Putamen (tissue), 1 donor: ENCODE measurements at regions not wholly inside any gene's neighbourhood (a gene's known extent, or its start where the extent isn't known, plus 50 kb on each side); places are given as distances from the start of the nearest gene placed in this dataset.
"Not testable (repeated sequence)": the region's sequence is repeated elsewhere in the genome, so short reads cannot be mapped to it uniquely, and the experiment has no call there.

ENCODE experiments used
- DNase-seq: peaks from one replicate; pipeline ENCODE4 v3.0.0-alpha.2; 2016; ENCODE audit warnings: low spot score

DNA sequence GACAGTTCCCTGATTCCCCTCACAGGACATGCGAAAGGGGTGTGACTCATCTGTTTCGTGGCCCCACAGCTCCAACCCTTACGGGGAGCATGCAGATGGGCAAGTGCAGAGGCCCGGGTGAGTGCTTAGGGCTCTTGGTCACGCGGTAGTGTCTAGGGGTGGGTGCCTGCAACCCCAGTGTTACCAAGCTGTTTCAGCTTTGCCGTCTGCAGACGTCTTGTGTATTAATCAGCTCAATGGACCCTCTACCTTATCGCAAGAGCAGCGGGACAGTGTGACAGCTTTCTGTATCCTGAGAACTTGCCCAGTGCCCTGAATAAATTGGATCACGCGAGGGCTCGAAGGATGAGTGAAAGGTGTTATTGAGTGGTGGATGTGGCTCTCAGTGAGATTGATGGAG, 816.4 kb upstream of the ANO3 start:
- DNase-seq: no peak

DNA sequence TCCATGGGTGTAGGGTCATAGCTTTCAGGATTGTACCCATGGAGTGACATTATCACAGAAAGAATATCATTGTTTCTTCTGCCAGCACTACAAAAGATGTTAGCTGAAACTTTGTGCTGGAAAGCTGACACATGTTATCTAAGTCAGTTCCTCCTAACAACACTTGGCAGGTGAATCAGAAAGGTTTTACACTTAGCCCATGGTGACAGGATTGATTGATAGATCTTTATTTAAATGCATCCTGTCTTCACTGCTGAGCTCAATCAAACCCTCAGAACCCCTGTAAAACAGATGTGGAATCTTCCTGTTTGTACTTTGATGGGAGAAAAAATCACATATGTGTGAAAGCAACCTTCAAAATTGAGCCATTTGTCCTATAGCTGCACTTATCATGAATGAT, 811.5 kb upstream of the ANO3 start:
- no peak for DNase-seq

- DNase-seq: no peak
Measured at GRCh38 chr11:25527841-25528240, 804.1 kb upstream of the ANO3 start.

- no peak for DNase-seq
Measured at GRCh38 chr11:25529572-25529971, 802.4 kb upstream of the ANO3 start.

DNA sequence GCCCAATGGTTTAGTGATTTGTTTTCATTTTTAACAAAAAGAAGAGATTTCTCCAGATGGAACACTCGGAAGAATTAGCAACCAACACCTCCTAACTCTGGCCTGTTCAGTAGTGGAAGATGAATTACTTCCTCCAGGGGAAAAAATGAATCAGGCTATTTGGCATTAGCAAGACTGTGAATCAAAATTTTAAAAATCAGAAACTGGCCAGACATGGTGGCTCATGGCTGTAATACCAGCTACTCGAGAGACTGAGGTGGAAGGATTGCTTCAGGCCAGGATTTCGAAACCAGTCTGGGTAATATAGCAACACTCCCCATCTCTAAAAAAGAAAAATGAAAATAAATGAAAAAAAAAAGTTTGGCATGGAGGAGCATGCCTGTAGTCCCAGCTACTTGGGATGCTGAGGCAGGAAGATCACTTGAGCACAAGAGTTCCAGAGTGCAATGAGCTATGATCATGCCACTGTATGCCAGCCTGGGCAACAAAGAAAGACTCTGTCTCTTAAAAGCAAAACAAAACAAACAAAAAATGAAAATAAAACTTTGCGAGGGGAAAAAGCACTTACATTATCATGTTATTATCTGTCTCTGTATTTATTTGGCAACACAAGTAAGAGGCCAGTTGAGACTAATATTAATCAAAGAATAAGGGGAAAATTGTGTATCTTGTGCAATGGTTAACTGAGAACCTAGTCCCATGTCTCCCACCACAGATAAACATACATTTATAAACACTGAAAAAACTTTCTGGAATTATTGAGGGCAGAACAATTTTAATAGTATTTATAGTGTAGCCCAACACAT, 796.3 kb upstream of the ANO3 start:
- DNase-seq: no peak

DNA sequence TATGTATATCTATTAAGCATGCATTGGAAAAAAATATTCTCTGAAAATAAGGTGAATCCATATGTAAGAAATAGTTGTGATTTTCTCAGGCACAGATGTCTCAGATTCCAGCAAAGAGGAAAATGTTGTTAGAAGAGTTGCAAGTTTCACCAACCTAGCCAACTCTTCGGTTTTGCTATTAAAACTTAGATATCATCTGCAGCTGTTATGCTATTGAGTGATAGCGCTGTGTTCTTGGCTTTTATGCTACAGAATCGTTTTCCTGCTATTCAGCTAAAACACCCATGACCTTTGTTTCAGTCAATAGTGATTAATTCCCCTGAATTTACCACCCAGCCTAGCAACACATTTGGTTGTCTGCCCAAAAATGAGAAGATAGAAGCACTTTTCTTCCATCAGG, 795.6 kb upstream of the ANO3 start:
- DNase-seq: no peak

DNA sequence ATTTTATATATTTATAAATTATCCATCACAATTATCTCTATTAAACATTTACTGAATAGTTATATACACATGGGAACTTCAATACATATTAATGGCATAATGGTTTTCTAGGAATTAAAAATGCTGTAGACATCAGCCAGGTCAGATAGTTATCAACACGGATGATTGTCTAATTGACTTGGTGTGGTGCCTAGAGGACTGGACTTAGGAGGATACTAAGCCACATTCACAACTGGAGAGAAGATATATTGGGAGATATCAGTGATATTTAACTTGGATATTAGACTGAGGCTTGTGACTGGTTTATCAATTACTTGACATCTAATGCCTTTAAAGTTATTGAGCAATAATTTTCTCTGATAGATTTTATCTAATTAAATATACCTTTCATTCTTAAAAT, 794.5 kb upstream of the ANO3 start:
- DNase-seq: no peak

GRCh38 chr11:25547292-25547691, 784.6 kb upstream of the ANO3 start:
- DNase-seq: no peak

DNA sequence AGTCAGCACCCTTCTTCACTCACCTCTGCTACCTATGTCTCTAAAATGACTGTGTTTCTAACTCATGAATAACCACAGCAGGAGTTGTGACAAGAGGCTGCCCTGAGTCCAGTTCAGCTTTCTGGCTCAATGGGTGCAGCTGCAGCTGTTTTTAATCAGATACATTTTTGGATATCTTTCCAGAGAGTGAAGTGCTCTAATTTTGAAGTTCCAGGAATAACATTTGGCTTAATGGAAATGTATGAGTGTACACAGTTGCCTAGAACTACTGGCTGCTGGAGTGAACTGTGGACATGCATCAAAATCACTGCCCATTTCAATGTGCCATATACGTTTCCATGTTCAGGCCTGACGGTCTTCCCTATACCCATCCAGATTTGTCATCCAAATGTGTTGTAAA, 769.5 kb upstream of the ANO3 start:
- no peak for DNase-seq

DNA sequence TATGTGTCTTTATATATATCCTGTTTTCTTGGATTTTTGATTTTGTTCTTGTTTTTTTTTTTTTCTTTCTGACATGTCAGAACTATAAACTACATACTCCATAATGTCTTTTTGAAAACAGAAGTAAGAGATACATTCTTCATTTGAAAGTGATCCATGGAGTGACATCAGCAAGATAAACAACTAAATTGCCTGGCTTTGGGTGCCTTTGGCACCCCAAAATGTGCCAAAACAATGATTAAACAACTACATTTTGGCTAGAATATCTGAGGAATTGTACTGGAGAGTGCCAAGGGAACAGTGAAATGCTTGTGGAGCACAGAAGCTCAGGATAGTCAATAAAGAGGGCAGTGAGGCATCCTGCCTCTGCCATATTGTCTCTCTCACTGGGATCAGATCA, 766.1 kb upstream of the ANO3 start:
- no peak for DNase-seq

DNA sequence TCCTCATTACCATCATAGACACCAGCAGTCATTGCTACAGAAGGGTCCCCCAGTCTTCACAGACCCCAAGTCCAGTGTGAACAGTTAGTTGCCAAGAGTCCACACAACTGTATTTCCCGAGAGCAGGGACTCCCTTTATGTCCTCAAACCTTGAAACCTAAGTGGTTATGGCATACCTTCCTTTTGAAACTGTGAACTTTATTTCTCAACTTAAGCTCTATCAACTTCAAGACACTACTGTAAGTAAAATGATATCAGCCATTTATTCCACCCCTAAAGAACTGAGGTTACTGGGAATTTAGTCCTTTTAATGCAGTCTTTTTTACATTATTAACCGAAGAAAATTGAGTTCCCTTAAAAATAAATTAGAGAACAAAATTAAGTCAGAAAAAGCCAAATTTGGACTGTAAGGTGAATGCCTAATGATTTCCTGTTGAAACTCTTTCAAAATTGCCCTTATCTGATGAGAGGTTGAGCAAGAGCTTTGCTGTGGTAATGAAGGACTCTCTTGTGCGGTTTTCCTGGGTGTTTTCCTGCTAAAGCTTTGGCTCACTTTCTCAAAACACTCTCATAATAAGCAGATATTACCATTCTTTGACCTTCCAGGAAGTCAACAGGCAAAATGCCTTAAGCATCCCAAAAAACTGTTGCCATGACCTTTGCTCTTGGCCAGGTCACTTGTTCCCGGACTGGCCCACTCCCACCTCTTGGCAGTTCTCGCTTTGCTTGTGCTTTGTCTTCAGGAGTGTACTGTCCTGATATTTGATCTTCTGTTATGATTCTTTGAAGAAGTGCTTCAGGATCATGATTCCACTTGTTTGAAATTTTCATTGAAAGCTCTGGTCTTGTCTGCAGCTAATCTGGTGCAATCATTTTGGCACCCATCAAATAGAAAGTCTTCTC, 765.4 kb upstream of the ANO3 start:
- DNase-seq: no peak

- no peak for DNase-seq
Measured at GRCh38 chr11:25576320-25576719, 755.6 kb upstream of the ANO3 start.

DNA sequence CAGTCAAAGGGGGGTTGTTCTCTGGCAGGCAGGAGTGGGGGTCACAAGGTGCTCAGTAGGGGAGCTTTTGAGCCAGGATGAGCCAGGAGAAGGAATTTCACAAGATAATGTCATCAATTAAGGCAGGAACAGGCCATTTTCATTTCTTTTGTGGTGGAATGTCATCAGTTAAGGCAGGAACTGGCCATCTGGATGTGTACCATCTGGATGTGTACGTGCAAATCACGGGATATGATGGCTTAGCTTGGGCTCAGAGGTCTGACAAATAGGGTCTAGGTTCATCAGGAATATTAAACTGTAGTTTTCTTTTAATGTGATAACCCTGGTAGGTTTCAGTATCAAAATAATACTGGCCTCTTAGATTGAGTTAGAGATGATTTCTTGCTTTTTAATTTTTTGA, 752.4 kb upstream of the ANO3 start:
- DNase-seq: not testable (repeated sequence)

- DNase-seq: no peak
Measured at GRCh38 chr11:25583596-25583995, 748.3 kb upstream of the ANO3 start.

DNA sequence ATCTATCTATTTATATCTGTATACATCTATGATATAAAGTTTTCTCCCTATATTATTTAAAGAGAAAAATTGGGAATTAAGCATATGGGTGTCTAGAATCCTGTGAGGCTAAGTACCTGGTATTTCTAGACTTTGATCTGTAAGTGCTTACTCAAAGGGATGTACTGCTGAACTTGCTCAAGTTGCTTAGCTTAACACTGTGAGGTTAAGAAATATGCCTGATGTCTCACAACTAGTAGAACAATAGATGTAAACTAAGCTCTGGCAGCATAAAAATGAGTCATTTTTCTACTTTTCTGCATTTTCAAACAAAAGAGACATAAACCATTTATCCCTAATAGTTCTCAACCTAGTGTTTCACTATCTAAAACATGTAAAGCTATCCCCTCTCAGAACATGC, 744.4 kb upstream of the ANO3 start:
- no peak for DNase-seq

DNA sequence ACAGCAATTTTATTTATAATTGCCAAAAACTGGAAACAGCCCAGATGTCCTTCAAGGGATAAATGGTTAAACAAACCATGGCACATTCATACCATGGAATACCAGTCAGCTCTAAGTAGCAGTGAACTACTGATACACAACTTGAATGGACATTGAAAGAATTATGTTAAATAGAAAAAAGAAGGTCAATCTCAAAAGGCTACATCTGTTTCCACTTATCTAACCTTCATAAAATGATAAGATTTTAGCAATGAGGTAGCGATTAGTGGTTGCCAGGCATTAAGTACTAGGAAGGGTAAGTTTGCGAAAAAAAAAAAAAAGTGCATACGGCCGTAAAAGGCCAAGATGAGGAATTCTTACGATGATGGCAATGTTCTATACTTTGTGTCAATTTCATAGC, 738.7 kb upstream of the ANO3 start:
- no peak for DNase-seq

- no peak for DNase-seq
Measured at GRCh38 chr11:25596701-25597100, 735.2 kb upstream of the ANO3 start.

DNA sequence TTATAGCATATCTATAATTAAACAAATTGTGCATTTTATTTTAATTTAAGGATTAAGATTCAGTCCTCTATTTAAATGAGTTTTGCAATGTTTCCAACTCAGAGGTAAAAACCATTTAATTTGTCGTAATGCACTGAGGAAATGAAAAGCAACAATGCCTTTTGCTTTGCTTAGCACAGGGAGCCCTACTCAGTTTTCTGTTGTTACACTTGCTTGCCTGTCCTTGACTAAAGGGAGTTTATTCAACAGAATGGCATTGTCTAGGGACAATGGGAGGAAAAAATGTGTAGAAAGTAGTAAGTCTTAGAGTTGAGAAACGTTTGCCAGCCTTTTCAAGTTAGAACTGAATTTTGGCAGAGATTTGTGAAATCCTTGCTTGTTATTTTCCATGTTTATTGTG, 734.2 kb upstream of the ANO3 start:
- DNase-seq: no peak

- DNase-seq: no peak
Measured at GRCh38 chr11:25602149-25602548, 729.8 kb upstream of the ANO3 start.

DNA sequence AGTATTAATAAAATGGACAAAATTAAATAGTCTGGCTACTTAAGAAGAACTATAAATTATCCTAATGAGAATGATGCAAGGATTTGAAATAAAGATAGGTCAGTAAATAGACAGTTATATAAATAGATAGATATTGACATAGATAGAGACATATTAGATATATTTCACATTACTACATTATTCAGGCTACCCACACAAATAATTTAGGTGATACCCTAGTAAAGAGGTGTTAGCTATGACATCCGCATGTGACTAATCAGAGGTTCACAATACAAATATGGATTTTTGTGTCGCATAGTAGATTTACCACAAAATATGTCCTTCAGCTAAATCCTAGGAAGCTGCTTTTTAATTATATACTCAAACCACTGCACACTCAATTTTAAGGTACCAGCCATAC, 729.0 kb upstream of the ANO3 start:
- DNase-seq: no peak

GRCh38 chr11:25612806-25613205, 719.1 kb upstream of the ANO3 start:
- no peak for DNase-seq

GRCh38 chr11:25613451-25613850, 718.5 kb upstream of the ANO3 start:
- no peak for DNase-seq

DNA sequence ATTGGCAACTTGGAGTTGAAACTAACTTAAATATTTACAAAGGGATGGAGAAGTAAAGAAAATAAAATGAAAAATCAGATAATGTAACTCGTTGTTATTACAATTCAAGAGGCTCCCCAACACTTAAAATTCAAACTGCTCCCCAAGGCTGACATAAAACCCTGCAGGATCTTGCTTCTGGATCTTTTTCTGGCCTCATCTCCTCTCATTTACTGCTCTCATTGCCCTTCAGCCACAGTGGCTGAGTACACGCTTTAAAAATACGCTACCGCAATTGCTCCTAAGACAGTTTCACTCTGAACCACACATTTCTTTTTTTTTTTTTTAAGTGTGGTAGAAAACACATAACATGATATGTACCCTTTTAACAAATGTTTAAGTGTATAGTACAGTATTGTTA, 718.1 kb upstream of the ANO3 start:
- no peak for DNase-seq
